Superior temporal gyrus (tissue), 1 donor: ENCODE measurements at regions not wholly inside any gene's neighbourhood (a gene's known extent, or its start where the extent isn't known, plus 50 kb on each side); places are given as distances from the start of the nearest gene placed in this dataset.
"Not testable (repeated sequence)": the region's sequence is repeated elsewhere in the genome, so short reads cannot be mapped to it uniquely, and the experiment has no call there.

Experiments used
- DNase-seq: peaks from one replicate; pipeline ENCODE4 v3.0.0-alpha.2; 2016; ENCODE audit errors: extremely low spot score

DNA sequence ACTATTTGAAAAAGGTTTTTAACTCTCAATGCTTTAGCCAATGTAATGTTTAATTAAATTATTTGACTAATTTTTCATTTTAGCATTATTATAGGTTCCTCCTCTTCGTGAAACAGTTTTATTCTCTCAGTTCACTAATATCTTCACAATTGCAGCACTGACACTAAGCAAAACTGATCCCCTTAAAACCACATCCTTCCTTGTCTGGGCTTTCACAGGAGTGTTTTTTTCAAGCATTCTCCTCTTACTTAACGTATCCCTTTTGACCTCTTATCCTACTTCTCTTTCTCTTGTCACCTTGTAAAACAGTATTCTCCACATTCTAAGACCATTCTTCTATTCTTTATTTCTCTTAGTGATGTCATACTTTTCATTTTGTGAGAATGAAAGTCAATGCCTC, 112.8 kb downstream of the DSC3 start:
- DNase-seq, result no peak

DNA sequence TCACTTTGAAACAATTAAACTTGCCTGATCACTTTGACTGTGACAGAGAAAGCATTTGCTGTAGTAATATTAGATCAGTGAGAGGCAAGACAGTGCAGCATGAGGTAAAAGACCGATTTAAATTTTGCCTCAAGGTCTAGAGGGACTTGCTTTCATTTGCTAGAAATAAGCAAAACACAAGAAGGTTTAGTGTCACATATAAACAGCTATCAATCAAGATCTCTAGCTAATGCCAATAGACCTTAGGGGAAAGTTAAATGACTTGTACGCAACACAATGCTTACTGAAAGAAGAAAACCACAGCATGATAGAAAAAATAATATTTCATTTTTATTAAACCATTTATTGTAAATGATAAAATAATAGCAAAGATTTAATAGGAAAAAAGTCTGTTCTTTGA, 113.5 kb downstream of the DSC3 start:
- DNase-seq, result no peak

DNA sequence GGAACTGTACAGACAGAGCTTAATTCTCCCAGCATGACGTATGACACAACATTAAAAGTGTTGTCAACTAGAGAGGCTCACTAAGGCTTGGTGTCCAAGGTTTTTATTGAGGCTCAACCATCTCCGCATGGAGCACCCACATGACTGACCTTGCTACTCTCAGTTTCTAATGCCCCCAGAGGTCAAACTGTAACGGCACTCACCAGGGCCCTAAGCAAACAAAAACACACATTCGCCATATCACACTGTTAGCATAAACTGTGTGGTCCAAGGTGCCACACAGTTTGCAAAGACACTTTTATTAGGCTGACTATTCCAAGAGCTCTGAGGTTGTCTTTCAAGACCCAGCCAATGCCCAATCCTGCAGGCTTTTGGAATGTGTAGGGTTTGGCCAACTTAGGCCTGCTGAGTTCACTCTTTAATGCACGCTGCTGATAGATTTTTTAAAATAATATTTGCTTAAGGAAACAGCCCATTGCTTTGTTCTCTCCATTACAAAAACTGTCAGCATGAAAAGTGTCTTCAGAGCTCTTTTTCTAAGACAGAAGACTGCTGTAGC, 114.9 kb downstream of the DSC3 start:
- no peak for DNase-seq

DNA sequence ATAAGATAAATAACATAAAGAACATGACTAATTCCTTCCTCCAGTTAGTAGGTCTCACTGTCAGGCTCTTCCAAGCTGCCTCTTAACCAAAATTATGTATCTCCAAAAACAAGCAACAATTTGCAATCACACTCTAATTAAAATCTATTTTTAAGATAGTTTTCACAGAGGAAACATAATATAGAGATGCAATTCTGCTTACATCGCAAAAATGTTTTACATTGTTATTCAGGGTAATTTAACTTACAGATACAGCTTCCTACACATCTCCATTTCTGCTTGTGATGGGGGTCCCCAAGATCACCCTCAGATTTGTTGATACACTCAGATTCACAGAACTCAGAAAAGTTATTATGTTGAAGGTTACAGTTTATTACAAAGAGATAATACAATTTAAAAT, 115.5 kb downstream of the DSC3 start:
- no peak for DNase-seq

DNA sequence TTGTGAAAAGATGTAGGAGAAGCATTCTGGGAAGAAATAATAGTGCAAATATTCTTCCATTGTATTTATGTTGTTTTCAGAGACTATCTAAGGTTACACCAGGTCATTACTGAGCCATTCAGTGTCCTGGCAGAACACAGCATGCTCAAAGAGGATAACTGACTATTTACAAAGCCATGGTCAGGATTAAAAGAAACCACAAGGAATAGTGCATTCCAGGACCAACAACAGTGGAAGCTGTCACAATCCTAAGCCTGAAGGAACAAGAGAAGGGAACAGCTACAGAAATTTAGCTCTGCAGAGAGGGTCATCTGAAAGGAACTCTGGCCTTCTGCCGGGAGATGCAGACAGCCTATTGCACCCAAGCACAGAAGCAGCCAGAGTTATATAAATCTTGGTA, 116.7 kb downstream of the DSC3 start:
- no peak for DNase-seq

DNA sequence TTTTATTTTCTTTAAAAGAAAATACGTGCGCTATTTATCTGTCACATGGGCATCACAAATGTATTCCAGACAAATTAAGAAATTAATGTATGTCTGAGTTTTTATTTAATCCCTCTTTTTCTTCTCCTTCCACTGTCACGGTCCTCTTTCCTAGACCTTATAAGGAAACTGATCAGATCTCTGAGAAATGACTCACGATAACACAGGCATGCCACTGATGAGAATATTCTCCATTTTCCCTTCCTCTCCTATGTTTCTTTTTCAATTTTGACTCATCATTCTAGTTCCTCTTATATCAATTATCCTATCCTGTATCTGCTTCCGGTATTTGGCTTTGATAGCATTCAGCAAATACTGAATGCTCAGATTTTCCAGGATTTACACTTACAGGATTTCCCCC, 121.8 kb downstream of the DSC3 start:
- DNase-seq, result no peak

DNA sequence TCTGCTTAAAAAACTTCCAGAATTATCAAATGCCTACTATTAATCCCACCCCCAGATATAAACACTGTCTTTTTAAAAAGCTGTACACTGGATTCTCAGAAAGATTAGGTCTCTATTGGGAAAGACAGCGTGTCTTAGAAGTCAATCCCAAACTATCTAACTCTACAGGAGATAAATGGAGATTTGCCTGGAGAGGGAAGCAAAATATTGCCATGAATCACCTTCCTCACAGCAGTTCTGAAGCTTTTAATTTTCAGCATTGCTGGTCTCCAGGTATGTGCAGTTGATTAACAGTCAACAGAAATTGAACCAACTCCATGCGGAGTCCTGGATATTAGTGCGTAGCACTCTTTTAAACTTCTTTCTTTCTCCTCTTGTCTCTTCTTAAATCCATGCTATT, 122.2 kb downstream of the DSC3 start:
- DNase-seq, result no peak

DNA sequence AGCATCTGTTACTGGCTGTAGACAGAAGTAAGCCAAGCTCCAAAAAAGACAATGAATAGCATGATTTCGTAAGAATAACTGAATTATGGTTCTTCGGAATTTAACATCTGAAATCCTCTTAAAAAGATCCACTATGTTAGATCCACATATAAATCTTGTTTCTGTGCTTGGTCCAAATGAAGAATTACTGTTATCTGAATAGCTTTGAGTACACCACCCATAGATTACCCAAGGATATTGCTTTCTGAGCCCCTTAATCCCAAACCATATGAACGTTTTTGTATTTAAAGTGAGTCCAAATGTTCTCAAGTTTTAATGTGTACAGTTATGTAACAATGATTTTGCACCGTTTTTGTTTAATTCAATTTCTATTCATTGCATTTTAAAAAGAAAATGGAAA, 124.9 kb downstream of the DSC3 start:
- peak; percentile 43 for DNase-seq

DNA sequence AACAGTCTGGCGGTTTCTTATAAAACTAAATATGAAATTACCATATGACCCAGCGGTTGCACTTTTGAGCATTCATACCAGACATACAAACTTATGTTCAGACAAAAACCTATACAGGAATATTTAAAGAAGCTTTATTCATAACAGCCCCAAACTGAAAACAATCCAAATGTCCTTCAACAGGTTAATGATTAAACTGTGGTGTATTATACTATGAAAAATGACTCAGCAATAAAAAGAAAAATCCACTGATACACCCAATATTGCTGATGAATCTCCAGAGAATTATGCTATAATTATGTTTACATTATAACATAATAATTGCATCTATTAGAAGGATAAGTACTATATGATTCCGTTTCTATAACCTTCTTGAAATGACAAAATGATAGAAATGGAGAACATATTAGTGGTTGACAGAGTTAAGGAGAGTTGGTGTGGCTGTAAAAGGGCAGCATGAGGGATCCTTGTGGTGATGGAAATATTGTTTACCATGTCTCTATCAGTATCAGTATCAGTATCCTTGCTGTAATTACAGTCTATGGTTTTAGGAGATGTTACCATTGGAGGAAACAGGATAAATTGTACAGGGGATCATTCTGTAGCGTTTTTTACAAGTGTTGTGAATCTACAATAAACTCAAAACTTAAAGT, 127.1 kb downstream of the DSC3 start:
- DNase-seq, result no peak

DNA sequence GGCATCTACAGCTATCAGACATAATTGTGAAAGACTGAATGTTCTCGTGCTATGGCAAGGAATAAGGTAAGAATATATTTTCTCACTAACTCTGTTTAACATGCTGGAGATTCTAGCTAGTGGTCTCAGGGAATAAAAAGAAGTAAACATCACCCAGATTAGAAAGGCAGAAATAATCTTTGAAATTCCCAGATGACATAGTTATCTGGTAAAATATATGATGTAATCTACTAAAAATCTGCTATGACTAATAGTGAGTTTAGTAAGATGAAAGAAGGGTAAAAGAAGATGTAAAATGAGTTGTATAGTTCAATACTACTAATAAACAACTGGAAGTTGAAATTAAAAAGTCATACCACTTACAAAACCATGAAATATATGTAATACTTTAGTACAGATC, 134.2 kb downstream of the DSC3 start:
- DNase-seq, result no peak

DNA sequence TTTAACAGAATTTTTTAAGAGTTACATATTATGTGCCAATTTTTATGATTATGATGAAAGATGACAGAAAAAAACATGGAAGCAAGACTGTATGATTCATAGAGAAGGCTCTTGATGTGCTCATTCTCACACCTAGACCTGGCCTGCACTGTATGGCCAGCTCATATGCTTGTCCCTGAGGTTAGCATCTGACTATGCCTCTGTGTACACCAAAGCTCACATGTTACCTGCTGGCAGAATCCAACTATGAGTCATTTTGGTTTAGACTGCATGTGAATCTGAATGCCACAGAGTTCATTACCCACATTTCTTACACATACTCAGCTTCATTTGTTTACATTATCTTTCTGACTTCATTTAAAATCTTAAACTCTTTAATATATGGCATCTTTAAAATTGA, 139.0 kb downstream of the DSC3 start:
- no peak for DNase-seq

DNA sequence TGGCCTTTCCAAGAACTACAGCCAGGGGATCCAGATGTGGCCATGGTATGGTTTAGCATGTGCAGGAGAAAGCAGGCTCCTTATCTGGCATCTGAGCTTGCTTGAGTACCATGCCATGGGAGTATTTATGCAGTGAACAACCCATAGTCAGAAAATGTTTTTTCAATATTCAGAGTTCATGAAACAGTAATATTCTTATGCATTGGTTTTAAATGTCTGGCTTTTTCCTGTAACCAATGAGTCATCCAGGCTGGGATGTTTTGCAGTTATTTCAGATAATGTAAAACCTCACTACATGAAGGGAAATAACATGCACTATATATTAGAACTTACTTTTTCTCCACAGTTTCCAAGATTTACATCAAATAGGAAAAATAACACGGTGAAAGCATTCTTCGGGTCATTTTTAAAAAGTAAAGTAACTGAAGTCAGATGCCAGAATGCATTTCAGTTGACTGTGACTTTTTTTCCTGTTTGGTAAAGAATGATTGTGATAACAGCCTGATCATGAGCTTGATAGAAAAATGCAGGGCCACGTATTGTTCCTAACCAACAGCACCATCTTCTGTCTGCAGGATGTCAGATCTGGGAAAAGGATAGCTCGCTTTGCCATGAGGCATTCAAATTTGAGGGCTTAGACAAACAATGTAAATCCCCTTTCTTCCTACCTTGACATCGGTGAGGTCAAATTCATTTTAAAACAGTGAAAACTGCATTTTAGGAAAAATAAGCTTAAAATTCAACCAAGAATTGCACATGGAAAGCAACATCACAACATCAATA, 152.8 kb downstream of the DSC3 start:
- DNase-seq, result peak; percentile 82

DNA sequence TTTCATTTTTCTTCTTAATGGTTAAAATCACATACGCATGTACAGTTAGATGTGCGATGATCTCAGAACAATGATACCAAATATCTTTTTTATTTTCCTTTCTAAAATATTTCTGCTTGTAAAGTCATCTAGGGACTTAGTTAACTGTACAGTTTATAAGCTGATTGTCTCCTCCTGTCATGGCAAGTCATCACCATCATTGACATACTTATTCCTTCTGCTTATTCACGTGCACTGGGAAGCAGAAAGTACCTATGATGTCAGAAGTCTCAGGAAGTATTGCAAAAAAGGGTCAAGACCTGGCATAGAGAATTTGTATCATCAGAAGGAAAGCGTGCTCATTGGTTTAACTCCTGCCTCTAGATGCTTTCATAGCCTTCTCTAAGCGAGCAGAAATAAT, 154.2 kb downstream of the DSC3 start:
- DNase-seq, result no peak

DNA sequence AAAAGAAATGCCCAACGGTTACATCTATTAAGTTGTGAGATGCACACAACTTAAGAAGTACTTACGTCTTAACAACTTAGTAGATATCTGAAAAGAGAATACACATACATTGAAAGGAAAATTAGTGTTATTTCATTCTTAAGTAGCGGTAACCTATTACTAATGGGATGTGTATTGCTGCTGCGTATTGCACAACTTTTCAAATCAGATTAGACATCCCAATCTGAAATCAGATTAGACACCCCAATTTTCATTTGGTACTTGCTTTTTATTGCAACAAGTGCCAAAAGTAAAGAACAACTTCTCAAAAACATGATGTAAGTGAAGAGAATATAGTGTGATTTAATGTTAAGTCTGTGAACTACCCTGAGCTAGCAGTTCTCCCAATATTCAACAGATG, 155.5 kb downstream of the DSC3 start:
- DNase-seq, result no peak

DNA sequence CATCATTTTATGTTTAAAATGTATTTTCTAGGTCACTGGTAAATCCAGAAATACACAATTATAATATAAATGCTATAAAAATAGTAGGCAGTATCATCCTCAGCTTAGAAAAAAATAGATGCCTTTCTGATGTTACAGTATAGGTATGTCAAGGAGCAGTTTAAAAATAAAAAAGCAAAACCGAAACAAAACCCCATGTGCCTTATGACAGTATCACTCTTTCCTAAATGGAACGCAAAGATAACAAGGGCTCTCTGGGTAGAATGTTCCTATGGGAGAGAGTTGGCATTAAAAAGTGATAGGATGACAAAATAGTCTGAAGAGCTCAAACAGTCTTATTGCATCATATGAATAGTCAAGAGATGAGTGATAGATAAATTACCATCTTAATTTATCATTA, 172.1 kb downstream of the DSC3 start:
- DNase-seq, result no peak

DNA sequence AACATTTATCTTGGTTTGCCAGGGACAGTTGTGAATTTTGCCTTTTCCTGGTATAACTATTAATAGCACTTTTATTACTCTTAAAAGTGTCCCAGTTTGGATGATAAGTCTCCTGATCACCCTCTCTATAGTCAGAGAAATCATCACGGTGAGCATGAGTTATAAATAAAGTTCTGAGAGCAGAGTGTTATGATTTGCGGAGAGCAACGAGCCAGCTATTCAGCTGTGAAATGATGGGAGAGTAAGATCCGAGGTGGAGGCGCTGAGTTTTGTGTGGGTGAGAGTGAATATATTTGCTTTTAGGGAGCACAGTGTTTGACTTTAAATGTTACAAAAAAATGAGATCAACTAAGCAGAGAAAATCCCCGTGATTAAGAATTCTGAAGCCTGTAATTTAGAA, 179.6 kb downstream of the DSC3 start:
- DNase-seq, result peak; percentile 39

DNA sequence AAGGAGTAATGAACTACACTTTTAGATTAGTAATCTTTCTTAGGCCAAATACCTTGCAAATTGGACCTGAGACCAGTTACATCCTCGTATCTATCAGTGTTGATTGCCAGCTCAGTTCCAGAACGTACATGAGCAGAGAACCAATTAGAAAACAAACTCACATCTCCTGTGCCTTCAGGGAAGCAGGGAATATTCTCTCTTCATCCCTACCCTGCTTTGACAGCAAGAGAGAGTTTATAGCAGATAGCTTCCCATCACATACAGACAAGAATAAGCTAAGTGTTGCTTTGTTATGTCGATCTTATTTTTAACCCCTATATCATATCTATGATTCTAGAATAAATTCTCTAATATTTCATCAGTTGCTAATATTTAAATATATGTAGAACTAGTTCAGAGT, 181.8 kb downstream of the DSC3 start:
- no peak for DNase-seq

DNA sequence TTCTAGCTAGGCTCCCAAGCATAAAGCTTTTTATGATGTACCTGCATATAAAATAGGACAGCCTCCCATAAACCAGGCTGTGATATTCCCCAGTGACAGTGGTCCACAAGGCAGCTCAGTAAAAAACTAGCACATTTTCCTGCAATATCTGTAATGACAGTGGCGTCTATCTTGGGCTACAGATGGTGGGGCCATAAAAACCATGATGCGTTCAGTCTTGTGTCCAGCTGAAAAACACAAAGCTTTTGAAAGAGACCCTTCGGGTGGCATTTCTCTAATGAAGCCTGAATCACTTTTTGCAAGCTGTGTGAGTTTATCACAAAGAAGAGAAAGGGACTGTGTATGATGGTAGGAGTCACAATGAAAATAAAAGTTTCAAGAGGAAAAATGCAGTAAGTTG, 183.5 kb downstream of the DSC3 start:
- DNase-seq, result no peak

DNA sequence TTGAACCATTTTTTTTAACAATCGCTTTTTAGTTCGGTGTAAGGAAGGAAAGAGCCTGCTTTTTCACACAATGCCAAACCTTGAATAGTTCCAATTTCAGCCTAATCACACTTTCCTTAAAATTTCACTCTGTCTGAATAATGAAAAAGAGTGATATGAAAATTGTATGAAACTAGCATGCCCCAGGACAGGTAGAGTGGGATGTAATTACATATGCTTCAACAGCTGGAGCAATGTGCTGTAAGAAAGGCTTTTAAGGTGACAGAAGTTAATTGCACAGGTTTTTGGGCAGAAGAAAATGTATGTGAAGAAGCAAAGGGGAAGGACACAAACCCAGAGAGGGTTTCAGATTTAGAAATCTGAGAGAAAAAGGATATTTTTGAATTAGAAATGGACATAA, 184.0 kb downstream of the DSC3 start:
- DNase-seq, result no peak

DNA sequence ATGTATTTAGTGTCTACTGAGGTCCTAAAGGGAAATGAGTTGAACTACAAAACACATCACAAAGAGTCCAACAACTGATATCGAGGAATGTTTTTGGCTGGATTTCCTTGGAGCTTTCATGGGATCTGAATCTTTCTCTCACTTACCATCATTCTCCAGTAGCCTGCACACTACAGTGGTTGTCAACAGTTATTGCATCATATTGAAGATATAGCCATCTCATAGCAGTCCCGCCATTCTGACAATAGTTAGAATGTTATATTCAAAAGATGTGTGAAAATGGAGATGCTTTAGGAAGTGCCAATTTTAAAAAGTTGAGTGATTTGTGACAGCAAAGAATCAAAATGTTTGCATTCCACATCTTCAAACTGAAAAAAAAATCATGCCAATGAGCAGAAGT, 186.8 kb downstream of the DSC3 start:
- no peak for DNase-seq

DNA sequence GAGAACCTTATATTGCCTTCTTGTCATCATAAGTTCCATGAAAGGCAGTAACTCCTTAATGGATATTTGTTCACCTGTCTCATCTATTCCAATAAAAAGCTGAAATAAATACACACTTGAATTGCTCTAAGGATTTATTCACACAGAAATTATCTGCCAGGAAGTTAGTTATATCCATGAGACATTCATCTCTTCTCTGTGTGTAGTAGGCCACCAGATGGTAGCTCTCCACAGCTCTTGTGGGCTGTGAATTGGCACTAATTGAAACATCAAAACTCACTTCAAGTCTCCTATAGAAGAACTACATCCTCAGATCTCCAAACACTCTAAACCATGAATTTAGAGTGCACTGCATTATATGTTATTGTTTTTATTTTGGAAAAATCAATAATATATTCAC, 189.6 kb downstream of the DSC3 start:
- DNase-seq, result no peak

DNA sequence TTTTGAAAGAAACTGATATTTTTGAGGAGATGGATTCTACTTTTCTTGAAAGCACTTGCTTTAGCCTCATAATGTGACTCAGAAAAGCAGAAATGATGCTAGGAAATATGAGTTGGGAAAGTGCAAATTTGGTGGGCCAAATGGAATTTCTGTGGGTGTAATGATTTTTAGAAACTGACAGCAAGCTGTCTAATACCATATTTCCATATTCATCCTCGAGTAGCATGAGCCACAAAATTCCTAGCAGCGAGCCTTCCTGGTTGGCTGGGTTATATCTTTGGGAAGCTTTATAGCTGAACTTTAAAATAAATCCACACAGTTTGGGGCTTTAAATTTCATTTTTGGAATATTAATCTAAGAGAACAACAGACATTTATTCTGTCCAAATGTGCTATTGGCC, 190.0 kb downstream of the DSC3 start:
- DNase-seq, result no peak

DNA sequence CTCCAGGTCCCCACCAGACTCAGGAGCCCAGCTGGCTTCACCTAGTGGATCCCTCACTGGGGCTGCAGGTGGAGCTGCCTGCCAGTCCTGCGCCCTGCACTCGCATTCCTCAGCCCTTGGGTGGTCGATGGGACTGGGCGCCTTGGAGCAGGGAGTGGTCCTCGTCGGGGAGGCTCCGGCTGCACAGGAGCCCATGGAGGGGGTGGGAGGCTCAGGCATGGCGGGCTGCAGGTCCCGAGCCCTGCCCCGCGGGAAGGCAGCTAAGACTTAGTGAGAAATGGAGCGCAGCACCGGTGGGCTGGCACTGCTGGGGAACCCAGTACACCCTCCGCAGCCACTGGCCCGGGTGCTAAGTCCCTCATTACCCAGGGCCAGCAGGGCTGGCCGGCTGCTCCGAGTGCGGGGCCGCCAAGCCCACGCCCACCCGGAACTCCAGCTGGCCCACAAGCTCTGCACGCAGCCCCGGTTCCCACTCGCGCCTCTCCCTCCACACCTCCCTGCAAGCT, 203.4 kb downstream of the DSC3 start:
- not testable (repeated sequence) for DNase-seq
